ENCODE measurements at regions not wholly inside any gene's neighbourhood (a gene's known extent, or its start where the extent isn't known, plus 50 kb on each side); places are given as distances from the start of the nearest gene placed in this dataset.
"Not testable (repeated sequence)": the region's sequence is repeated elsewhere in the genome, so short reads cannot be mapped to it uniquely, and the experiment has no call there.

GRCh38 chr4:117014236-117014635 lies 71.1 kb downstream of the TRAM1L1 start:
- no peaks in the 10 kb centered on the region for H3K36me3 ChIP-seq (ENCODE audit: control insufficient read depth in 3 of 3, insufficient read depth in 3 of 3, low read length in 3 of 3)
- H3K27me3 ChIP-seq (ENCODE audit: control insufficient read depth in 3 of 3, insufficient read depth in 3 of 3, low read length in 3 of 3), result no peaks in the 10 kb centered on the region
- no peak overlapping the region for H3K27ac ChIP-seq (ENCODE audit: low read depth, low read length)
- H3K9me3 ChIP-seq (ENCODE audit: control insufficient read depth in 3 of 3, low read length in 3 of 3), result no peaks in the 10 kb centered on the region
- H3K4me3 ChIP-seq (ENCODE audit: low read length in 3 of 3), result no peak overlapping the region
- H3K4me1 ChIP-seq (ENCODE audit: control insufficient read depth in 3 of 3, insufficient read depth in 3 of 3, low read length in 3 of 3), result no peaks in the 10 kb centered on the region
- no peak overlapping the region for H3K9ac ChIP-seq (ENCODE audit: low read depth in 1 of 3, low read length in 3 of 3)

GRCh38 chr4:117010671-117011070 lies 74.7 kb downstream of the TRAM1L1 start:
- Histone ChIP-seq H3K36me3 (ENCODE audit: control insufficient read depth in 3 of 3, insufficient read depth in 3 of 3, low read length in 3 of 3) (no peaks in the 10 kb centered on the region), H3K9me3 (ENCODE audit: control insufficient read depth in 3 of 3, low read length in 3 of 3) (no peaks in the 10 kb centered on the region), H3K4me3 (ENCODE audit: low read length in 3 of 3) (no peak overlapping the region), H3K9ac (ENCODE audit: low read depth in 1 of 3, low read length in 3 of 3) (no peak overlapping the region), H3K27me3 (ENCODE audit: control insufficient read depth in 3 of 3, insufficient read depth in 3 of 3, low read length in 3 of 3) (no peaks in the 10 kb centered on the region), H3K27ac (ENCODE audit: low read depth, low read length) (no peak overlapping the region), H3K4me1 (ENCODE audit: control insufficient read depth in 3 of 3, insufficient read depth in 3 of 3, low read length in 3 of 3) (no peaks in the 10 kb centered on the region)

- no peaks in the 10 kb centered on the region for H3K27me3 ChIP-seq (ENCODE audit: control insufficient read depth in 3 of 3, insufficient read depth in 3 of 3, low read length in 3 of 3)
- H3K27ac ChIP-seq (ENCODE audit: low read depth, low read length), result no peak overlapping the region
Measured at GRCh38 chr4:117001077-117001476, 84.3 kb downstream of the TRAM1L1 start.

GRCh38 chr4:116982656-116983055 lies 102.7 kb downstream of the TRAM1L1 start:
- no peaks in the 10 kb centered on the region for H3K36me3 ChIP-seq (ENCODE audit: control insufficient read depth in 3 of 3, insufficient read depth in 3 of 3, low read length in 3 of 3)
- H3K4me3 ChIP-seq (ENCODE audit: low read length in 3 of 3), result no peak overlapping the region
- H3K27me3 ChIP-seq (ENCODE audit: control insufficient read depth in 3 of 3, insufficient read depth in 3 of 3, low read length in 3 of 3), result no peaks in the 10 kb centered on the region
- H3K9ac ChIP-seq (ENCODE audit: low read depth in 1 of 3, low read length in 3 of 3), result no peak overlapping the region
- H3K4me1 ChIP-seq (ENCODE audit: control insufficient read depth in 3 of 3, insufficient read depth in 3 of 3, low read length in 3 of 3), result no peaks in the 10 kb centered on the region
- H3K9me3 ChIP-seq (ENCODE audit: control insufficient read depth in 3 of 3, low read length in 3 of 3), result no peaks in the 10 kb centered on the region
- H3K27ac ChIP-seq (ENCODE audit: low read depth, low read length), result no peak overlapping the region

More at GRCh38 chr4:117001077-117001476, 84.3 kb downstream of the TRAM1L1 start:
- H3K36me3 ChIP-seq (ENCODE audit: control insufficient read depth in 3 of 3, insufficient read depth in 3 of 3, low read length in 3 of 3), result no peaks in the 10 kb centered on the region
- H3K4me1 ChIP-seq (ENCODE audit: control insufficient read depth in 3 of 3, insufficient read depth in 3 of 3, low read length in 3 of 3), result no peaks in the 10 kb centered on the region
- no peaks in the 10 kb centered on the region for H3K9me3 ChIP-seq (ENCODE audit: control insufficient read depth in 3 of 3, low read length in 3 of 3)
- H3K4me3 ChIP-seq (ENCODE audit: low read length in 3 of 3), result no peak overlapping the region
- H3K9ac ChIP-seq (ENCODE audit: low read depth in 1 of 3, low read length in 3 of 3), result no peak overlapping the region

GRCh38 chr4:116980436-116980835 lies 104.9 kb downstream of the TRAM1L1 start:
- not testable (repeated sequence) for H3K9ac ChIP-seq (ENCODE audit: low read depth in 1 of 3, low read length in 3 of 3); H3K9me3 ChIP-seq (ENCODE audit: control insufficient read depth in 3 of 3, low read length in 3 of 3); H3K4me1 ChIP-seq (ENCODE audit: control insufficient read depth in 3 of 3, insufficient read depth in 3 of 3, low read length in 3 of 3); H3K36me3 ChIP-seq (ENCODE audit: control insufficient read depth in 3 of 3, insufficient read depth in 3 of 3, low read length in 3 of 3); H3K27me3 ChIP-seq (ENCODE audit: control insufficient read depth in 3 of 3, insufficient read depth in 3 of 3, low read length in 3 of 3); H3K27ac ChIP-seq (ENCODE audit: low read depth, low read length); H3K4me3 ChIP-seq (ENCODE audit: low read length in 3 of 3)

GRCh38 chr4:116959045-116959444 lies 126.3 kb downstream of the TRAM1L1 start:
- no peaks in the 10 kb centered on the region for H3K9me3 ChIP-seq (ENCODE audit: control insufficient read depth in 3 of 3, low read length in 3 of 3)
- H3K27ac ChIP-seq (ENCODE audit: low read depth, low read length), result no peak overlapping the region
- no peaks in the 10 kb centered on the region for H3K27me3 ChIP-seq (ENCODE audit: control insufficient read depth in 3 of 3, insufficient read depth in 3 of 3, low read length in 3 of 3)
- H3K4me3 ChIP-seq (ENCODE audit: low read length in 3 of 3), result no peak overlapping the region
- H3K9ac ChIP-seq (ENCODE audit: low read depth in 1 of 3, low read length in 3 of 3), result no peak overlapping the region
- no peaks in the 10 kb centered on the region for H3K36me3 ChIP-seq (ENCODE audit: control insufficient read depth in 3 of 3, insufficient read depth in 3 of 3, low read length in 3 of 3)
- H3K4me1 ChIP-seq (ENCODE audit: control insufficient read depth in 3 of 3, insufficient read depth in 3 of 3, low read length in 3 of 3), result no peaks in the 10 kb centered on the region

- Histone ChIP-seq H3K9me3 (ENCODE audit: control insufficient read depth in 3 of 3, low read length in 3 of 3) (no peaks in the 10 kb centered on the region), H3K27me3 (ENCODE audit: control insufficient read depth in 3 of 3, insufficient read depth in 3 of 3, low read length in 3 of 3) (no peaks in the 10 kb centered on the region), H3K9ac (ENCODE audit: low read depth in 1 of 3, low read length in 3 of 3) (no peak overlapping the region), H3K4me3 (ENCODE audit: low read length in 3 of 3) (no peak overlapping the region), H3K27ac (ENCODE audit: low read depth, low read length) (no peak overlapping the region), H3K4me1 (ENCODE audit: control insufficient read depth in 3 of 3, insufficient read depth in 3 of 3, low read length in 3 of 3) (no peaks in the 10 kb centered on the region), H3K36me3 (ENCODE audit: control insufficient read depth in 3 of 3, insufficient read depth in 3 of 3, low read length in 3 of 3) (no peaks in the 10 kb centered on the region)
Measured at GRCh38 chr4:116953947-116954346, 131.4 kb downstream of the TRAM1L1 start.

GRCh38 chr4:116952530-116953136 lies 132.7 kb downstream of the TRAM1L1 start:
- H3K4me1 ChIP-seq (ENCODE audit: control insufficient read depth in 3 of 3, insufficient read depth in 3 of 3, low read length in 3 of 3), result no peaks in the 10 kb centered on the region
- H3K4me3 ChIP-seq (ENCODE audit: low read length in 3 of 3), result no peak overlapping the region
- no peak overlapping the region for H3K27ac ChIP-seq (ENCODE audit: low read depth, low read length)
- no peaks in the 10 kb centered on the region for H3K27me3 ChIP-seq (ENCODE audit: control insufficient read depth in 3 of 3, insufficient read depth in 3 of 3, low read length in 3 of 3)
- H3K9ac ChIP-seq (ENCODE audit: low read depth in 1 of 3, low read length in 3 of 3), result no peak overlapping the region
- H3K9me3 ChIP-seq (ENCODE audit: control insufficient read depth in 3 of 3, low read length in 3 of 3), result no peaks in the 10 kb centered on the region
- H3K36me3 ChIP-seq (ENCODE audit: control insufficient read depth in 3 of 3, insufficient read depth in 3 of 3, low read length in 3 of 3), result no peaks in the 10 kb centered on the region

- no peak overlapping the region for H3K4me3 ChIP-seq (ENCODE audit: low read length in 3 of 3)
- no peaks in the 10 kb centered on the region for H3K36me3 ChIP-seq (ENCODE audit: control insufficient read depth in 3 of 3, insufficient read depth in 3 of 3, low read length in 3 of 3)
- H3K9me3 ChIP-seq (ENCODE audit: control insufficient read depth in 3 of 3, low read length in 3 of 3), result no peaks in the 10 kb centered on the region
- H3K9ac ChIP-seq (ENCODE audit: low read depth in 1 of 3, low read length in 3 of 3), result no peak overlapping the region
- no peak overlapping the region for H3K27ac ChIP-seq (ENCODE audit: low read depth, low read length)
- no peaks in the 10 kb centered on the region for H3K27me3 ChIP-seq (ENCODE audit: control insufficient read depth in 3 of 3, insufficient read depth in 3 of 3, low read length in 3 of 3)
- no peaks in the 10 kb centered on the region for H3K4me1 ChIP-seq (ENCODE audit: control insufficient read depth in 3 of 3, insufficient read depth in 3 of 3, low read length in 3 of 3)
Measured at GRCh38 chr4:116949856-116950255, 135.5 kb downstream of the TRAM1L1 start.

- Histone ChIP-seq H3K9me3 (ENCODE audit: control insufficient read depth in 3 of 3, low read length in 3 of 3) (no peaks in the 10 kb centered on the region), H3K36me3 (ENCODE audit: control insufficient read depth in 3 of 3, insufficient read depth in 3 of 3, low read length in 3 of 3) (no peaks in the 10 kb centered on the region), H3K27me3 (ENCODE audit: control insufficient read depth in 3 of 3, insufficient read depth in 3 of 3, low read length in 3 of 3) (no peaks in the 10 kb centered on the region), H3K4me3 (ENCODE audit: low read length in 3 of 3) (no peak overlapping the region), H3K4me1 (ENCODE audit: control insufficient read depth in 3 of 3, insufficient read depth in 3 of 3, low read length in 3 of 3) (no peaks in the 10 kb centered on the region), H3K9ac (ENCODE audit: low read depth in 1 of 3, low read length in 3 of 3) (no peak overlapping the region), H3K27ac (ENCODE audit: low read depth, low read length) (no peak overlapping the region)
Measured at GRCh38 chr4:116942315-116942714, 143.1 kb downstream of the TRAM1L1 start.
